ENCODE measurements at regions not wholly inside any gene's neighbourhood (a gene's known extent, or its start where the extent isn't known, plus 50 kb on each side); places are given as distances from the start of the nearest gene placed in this dataset.

- Histone ChIP-seq H3K4me3 (no peak overlapping the region), H3K27me3 (no peaks in the 10 kb centered on the region), H3K36me3 (no peaks in the 10 kb centered on the region), H3K9me3 (no peaks in the 10 kb centered on the region), H3K27ac (no peak overlapping the region), H3K4me1 (no peaks in the 10 kb centered on the region)
- intact Hi-C loops (cut with DNase I) = no loop called here
- ATAC-seq (no peak), DNase-seq (no peak)
- no peak for TF ChIP-seq CTCF (IDR thresholded peaks at IDR 0.05)
Observed at GRCh38 chr7:85573346-85573745, 386.5 kb upstream of the SEMA3D start.

GRCh38 chr7:85570898-85571297 is 384.0 kb upstream of the SEMA3D start:
- no peak for DNase-seq
- Histone ChIP-seq H3K4me3 (no peak overlapping the region), H3K4me1 (no peaks in the 10 kb centered on the region), H3K9me3 (no peaks in the 10 kb centered on the region), H3K27ac (no peak overlapping the region), H3K36me3 (no peaks in the 10 kb centered on the region), H3K27me3 (no peaks in the 10 kb centered on the region)
- no peak for TF ChIP-seq CTCF (IDR thresholded peaks at IDR 0.05)
- no peak for ATAC-seq
- intact Hi-C loops (cut with DNase I) = no loop called here

GRCh38 chr7:85567983-85568382 is 381.1 kb upstream of the SEMA3D start:
- Histone ChIP-seq H3K36me3 (no peaks in the 10 kb centered on the region), H3K4me1 (no peaks in the 10 kb centered on the region), H3K27ac (no peak overlapping the region), H3K9me3 (no peaks in the 10 kb centered on the region), H3K27me3 (no peaks in the 10 kb centered on the region), H3K4me3 (no peak overlapping the region)
- ATAC-seq (no peak), DNase-seq (no peak)
- TF ChIP-seq CTCF (IDR thresholded peaks at IDR 0.05) = no peak
- intact Hi-C loops (cut with DNase I) = no loop called here

GRCh38 chr7:85566095-85566794 is 379.4 kb upstream of the SEMA3D start:
- Histone ChIP-seq H3K4me1 (no peaks in the 10 kb centered on the region), H3K27ac (no peak overlapping the region), H3K9me3 (no peaks in the 10 kb centered on the region), H3K4me3 (no peak overlapping the region), H3K36me3 (no peaks in the 10 kb centered on the region), H3K27me3 (no peaks in the 10 kb centered on the region)
- TF ChIP-seq CTCF (IDR thresholded peaks at IDR 0.05) = no peak
- DNase-seq (no peak), ATAC-seq (no peak)
- intact Hi-C loops (cut with DNase I) = no loop called here

- no peak for ATAC-seq
- Histone ChIP-seq H3K27ac (no peak overlapping the region), H3K4me1 (no peaks in the 10 kb centered on the region), H3K4me3 (no peak overlapping the region), H3K36me3 (no peaks in the 10 kb centered on the region), H3K27me3 (no peaks in the 10 kb centered on the region), H3K9me3 (no peaks in the 10 kb centered on the region)
- no peak for TF ChIP-seq CTCF (IDR thresholded peaks at IDR 0.05)
- DNase-seq = no peak
- intact Hi-C loops (cut with DNase I) = no loop called here
Observed at GRCh38 chr7:85565276-85565675, 378.4 kb upstream of the SEMA3D start.

GRCh38 chr7:85564861-85565260 is 378.0 kb upstream of the SEMA3D start:
- no peak for ATAC-seq
- H3K27ac ChIP-seq = no peak overlapping the region
- no peaks in the 10 kb centered on the region for H3K9me3 ChIP-seq
- no peak for TF ChIP-seq CTCF (IDR thresholded peaks at IDR 0.05)
- intact Hi-C loops (cut with DNase I) = no loop called here
- H3K4me1 ChIP-seq = no peaks in the 10 kb centered on the region
- no peak for DNase-seq
- no peaks in the 10 kb centered on the region for H3K36me3 ChIP-seq
- no peaks in the 10 kb centered on the region for H3K27me3 ChIP-seq
- no peak overlapping the region for H3K4me3 ChIP-seq

Measured in upper lobe of right lung (tissue), 1 donor.